Islet precursor cell (in vitro differentiated cells): ENCODE measurements at regions not wholly inside any gene's neighbourhood (a gene's known extent, or its start where the extent isn't known, plus 50 kb on each side); places are given as distances from the start of the nearest gene placed in this dataset.

Source experiments
- DNase-seq: peaks from one replicate; pipeline ENCODE4 v3.0.0-alpha.2; 2018

DNA sequence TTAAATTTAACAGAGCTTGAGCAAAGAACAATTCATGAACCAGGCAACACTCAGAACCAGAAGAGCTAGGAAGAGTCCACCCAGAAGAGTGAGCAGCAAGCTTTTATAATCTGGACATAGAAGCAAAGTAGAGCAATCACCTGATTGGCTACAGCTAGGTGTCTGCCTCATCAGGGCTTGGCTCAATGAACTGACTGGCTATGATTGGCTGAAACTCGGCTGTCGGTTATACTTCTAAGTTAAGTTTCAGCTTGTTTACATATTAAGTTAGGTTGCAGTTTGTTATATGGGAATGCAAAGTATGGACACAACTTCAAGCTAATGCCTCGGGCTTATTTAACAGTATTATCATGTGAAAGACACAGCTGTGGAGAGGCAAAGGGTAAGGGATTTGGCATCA, 63.2 kb upstream of the NABP1 start:
- no peak for DNase-seq

DNA sequence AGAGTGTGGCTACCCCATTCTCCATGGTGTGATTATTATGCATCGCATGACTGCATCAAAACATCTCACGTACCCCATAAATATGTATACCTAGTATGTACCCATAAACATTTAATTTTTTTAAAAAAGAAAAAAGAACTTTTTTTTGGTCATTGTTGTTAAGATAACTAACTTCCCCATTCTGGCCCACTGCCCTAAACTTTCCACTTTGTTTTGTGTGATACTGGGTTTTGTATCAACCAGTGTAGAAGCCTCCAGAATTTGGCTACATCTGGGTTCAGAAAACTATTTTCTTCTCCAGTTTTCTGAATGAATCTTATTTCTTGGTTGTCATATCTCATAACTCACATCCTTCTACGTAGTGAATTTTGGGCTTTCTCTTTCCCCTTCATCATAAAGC, 62.3 kb upstream of the NABP1 start:
- no peak for DNase-seq

DNA sequence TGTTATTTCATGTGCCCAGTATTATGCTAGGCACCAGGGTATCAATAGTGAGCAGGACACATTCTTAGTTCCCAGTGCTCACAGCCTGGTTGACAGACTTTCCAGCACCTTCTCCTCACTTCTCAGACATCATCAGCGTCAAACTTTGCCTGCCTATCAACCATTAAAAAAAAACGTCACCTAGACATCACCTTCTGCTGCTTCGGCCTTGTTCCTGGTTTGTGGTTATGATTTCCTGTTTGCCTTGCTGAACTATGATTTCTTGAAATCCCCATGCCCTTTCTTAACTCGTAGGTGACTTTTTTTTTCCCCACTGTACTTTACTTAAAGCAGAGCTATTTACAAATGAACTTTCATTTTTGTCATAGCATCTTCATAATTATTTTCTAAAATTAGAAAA, 60.4 kb upstream of the NABP1 start:
- no peak for DNase-seq

DNA sequence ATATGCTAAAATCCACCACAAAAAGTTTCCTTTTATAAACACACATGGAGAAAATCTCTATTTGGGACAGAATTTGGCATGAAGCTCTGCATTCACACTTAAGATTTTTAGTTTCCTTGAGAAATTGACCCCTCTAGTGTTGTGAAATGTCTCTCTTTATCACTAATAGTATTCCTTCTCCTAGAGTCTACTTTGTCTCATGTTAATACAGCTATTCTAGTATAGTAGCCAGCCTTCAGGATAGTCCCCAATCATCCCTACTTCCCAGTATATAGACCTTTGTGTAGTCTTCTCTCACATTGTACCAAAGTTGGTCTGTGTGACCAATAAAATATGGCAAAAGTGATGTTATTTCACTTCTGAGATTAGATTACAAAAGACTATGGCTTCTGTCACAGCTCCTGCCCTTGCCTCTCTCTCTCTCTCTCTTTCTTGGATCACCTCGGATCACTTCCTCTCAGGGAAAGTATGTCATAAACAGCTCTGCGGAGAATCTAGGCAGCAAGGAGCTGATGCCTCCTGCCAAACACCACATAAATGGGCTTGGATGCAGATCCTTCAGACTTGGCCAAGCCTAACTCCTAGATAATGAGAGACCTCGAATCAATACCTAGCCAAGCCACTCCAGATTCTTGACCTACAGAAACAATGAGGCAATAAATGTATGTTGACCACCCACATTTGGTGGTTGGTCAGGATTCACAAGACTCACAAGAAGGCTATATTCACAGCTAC, 59.7 kb upstream of the NABP1 start:
- DNase-seq, result no peak

DNA sequence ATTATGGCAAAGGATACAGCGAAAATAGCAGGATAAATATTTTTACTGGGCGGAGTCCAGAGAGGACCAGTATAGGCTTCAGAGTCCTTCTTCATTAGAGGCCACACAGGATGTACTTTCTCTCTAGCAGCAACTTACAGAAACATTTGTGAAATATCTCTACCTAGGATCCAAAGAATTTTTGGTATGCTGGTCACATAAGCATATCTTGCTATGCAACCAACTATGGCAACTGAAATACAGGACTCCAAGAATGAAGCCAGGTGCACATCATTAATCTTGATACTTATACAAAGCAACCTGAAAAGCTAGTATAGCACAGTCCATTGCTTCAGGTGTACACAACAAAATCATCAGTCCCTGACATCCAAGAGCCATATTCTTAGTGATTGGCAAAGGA, 59.1 kb upstream of the NABP1 start:
- DNase-seq, result no peak

DNA sequence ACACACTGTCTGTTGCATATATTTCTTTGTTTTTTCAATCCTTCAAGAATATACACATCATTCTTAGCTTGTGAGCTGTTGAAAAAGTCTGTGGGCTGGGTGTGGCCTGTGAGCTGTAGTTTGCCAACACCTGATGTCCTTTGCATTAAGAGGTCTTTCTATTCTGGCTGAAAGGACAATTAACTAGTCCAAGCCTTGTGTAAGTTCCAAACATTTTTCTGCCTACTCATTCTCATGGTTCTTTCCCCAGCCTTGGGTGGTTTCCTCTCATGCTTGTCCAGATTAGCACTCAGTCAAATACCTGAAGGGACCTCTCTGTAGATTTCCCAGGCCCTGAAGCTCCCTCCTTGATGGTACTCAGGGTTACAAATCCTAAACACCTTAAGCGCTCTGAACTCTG, 57.8 kb upstream of the NABP1 start:
- DNase-seq, result peak; percentile 76

DNA sequence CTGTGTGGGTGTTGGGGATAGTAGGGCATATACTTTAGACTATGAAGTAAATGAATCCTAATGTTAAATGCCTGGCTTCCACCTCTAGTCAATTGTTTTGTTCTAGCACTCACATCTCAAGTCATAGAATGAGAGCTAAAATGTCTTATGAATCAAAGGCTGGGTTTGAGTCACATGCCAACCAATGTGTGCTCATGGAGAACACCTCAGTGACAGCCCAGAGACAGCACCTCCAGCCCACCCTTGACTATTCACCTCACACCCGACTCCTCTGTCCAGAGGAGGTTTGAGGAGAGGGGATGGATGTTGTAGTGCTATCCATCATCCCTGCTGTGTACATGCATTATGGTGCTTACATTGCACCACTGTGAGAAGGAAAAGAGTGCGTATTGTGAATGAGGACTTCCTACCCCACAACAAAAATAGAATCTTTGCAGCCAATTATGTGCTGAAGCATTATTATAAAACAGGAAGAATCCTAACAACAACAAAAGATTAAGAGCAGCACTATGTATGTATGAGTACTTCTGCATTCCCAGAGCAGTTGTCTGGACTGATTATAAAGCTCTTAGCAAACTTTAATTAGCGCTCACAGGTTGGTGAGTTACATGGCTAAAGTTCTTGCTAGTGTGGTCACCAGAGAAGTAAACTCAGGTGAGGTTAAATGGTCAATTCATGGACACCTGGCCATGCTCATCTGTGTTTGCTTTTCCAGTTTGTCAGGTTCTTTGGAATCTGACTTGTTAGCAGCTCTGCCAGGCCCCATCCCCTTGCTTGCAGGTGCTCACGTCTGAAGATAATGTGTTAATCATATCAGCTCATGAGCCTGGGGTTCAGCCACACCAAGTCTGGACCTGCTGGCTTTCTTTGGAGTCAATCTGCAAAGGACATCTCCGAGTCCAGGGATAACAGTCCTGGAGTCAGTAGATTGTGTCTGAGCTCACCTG, 55.3 kb upstream of the NABP1 start:
- DNase-seq, result peak; percentile 84

DNA sequence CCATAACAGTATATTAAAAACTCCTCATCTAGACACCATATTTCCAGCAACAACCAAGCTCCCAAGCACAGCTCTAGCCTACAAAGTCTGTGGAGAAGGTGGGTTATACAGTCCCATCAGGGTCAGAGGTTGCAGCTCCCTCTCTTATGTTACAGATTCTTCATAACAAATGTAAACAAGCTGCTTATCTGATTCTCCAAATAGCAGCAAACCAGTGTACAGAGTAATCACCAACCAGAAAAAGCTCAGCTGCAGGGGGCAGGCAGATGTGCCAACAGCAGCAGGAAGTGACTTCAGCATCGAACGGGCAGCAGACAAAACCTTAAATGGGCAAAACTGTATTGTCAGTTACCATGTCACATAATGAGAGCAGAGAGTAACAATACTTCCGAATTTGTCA, 52.9 kb upstream of the NABP1 start:
- no peak for DNase-seq

DNA sequence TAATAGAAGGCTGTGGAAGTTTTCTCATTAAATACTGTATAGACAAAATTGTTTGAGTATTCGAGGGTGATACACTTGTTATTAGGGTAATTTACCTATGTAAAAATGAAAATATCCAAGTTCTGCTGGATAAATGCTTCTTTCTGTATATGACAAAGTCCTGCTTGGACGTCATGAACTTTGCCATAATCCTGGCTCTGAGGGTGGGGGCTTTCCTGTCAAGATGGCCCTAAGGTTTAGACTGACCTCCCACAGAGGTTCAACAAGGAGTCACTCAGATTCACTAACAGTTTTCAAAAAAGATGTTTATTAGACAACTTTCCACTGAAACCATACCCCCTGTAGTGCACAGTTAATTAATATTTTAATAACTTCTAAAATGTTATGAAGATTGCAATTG, 52.5 kb upstream of the NABP1 start:
- no peak for DNase-seq

DNA sequence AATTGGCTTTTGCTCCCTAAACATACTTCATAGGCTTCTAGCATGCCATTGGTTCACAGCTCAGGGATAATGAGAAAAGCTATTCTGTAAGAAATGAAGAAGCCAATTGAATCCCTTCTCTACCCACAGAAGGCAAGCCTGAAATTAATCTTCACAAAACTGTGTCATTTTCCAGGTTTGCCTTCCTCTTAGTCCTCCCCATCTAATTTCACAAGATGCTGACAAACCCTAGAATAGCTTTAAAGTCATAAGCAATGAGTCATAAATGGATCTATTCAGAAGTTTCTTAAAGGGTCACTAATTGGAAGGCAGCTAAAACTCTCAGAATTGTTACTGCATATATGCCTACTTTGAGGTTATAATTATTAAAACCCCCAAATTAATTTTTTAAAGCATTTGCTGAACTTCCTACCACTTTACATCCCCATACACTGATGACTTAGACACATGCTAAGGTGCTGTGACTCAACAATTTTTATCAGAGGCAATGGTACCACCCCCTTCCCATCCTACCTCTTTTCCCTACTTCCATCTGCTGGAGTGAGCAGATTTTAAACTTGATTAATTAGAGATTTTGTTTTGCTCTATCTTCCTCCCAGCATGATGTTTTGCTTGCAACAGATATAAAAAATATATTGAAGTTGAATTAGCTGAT, 51.3 kb upstream of the NABP1 start:
- no peak for DNase-seq

DNA sequence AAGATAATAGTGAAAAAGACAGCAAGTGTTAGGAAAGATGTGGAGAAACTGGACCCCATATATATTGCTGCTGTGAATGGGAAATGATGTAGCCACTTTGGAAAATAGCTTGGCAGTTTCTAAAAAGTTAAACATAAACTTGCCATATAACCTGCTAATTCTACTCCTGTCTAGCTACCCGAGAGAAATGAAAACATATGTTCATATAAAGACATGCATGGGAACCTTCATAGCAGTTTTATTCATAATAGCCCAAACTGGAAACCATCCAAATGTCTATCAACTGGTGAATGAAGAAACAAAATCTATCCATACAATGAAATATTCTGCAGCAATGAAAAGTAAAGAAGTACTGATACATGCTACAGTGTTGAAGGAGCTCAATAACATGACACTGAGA, 50.4 kb upstream of the NABP1 start:
- DNase-seq, result no peak
